ENCODE measurements at regions not wholly inside any gene's neighbourhood (a gene's known extent, or its start where the extent isn't known, plus 50 kb on each side); places are given as distances from the start of the nearest gene placed in this dataset.

- TF ChIP-seq, protein P1, sequence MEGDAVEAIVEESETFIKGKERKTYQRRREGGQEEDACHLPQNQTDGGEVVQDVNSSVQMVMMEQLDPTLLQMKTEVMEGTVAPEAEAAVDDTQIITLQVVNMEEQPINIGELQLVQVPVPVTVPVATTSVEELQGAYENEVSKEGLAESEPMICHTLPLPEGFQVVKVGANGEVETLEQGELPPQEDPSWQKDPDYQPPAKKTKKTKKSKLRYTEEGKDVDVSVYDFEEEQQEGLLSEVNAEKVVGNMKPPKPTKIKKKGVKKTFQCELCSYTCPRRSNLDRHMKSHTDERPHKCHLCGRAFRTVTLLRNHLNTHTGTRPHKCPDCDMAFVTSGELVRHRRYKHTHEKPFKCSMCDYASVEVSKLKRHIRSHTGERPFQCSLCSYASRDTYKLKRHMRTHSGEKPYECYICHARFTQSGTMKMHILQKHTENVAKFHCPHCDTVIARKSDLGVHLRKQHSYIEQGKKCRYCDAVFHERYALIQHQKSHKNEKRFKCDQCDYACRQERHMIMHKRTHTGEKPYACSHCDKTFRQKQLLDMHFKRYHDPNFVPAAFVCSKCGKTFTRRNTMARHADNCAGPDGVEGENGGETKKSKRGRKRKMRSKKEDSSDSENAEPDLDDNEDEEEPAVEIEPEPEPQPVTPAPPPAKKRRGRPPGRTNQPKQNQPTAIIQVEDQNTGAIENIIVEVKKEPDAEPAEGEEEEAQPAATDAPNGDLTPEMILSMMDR (IDR thresholded peaks at IDR 0.05) = no peak
- no peak for TF ChIP-seq POLR2A (IDR thresholded peaks at IDR 0.05; ENCODE audit: low read depth)
These were observed 71.3 kb upstream of the LARGE1 start for GRCh38 chr22:33991620-33992019.
